Heart left ventricle (tissue), 13 donors: ENCODE measurements at regions not wholly inside any gene's neighbourhood (a gene's known extent, or its start where the extent isn't known, plus 50 kb on each side); places are given as distances from the start of the nearest gene placed in this dataset.

Source experiments
- POLR2A ChIP-seq, 2 donors: fragments of 450-650 bp; IDR thresholded peaks; one replicate each; pipeline ENCODE4 v1.6.1; 2017; ENCODE audit warnings: antibody characterized with exemption in 2 of 2, mild to moderate bottlenecking in 2 of 2, moderate library complexity in 2 of 2
- TF ChIP-seq, protein P1 (sequence below), 12 donors: fragments of 200-600 bp; sonication (generic) in 4 of 12; IDR thresholded peaks; one replicate each; pipeline versions ENCODE4 v1.5.0 to v1.8.0; 2018 to 2022; ENCODE audit warnings: antibody characterized with exemption in 12 of 12, mild to moderate bottlenecking in 5 of 12
- donor health status: ischemic (EF 13 %, LVEDD 7.1; RV severe dilation, severe dysfunction).
- donor health status: DM: no; HTN: yes; CAD: no.
- donor health status: DM: no; HTN: no; CAD: no.
- donor health status: ischemic (EF 25% LVEDD 6.9; RV normal size, moderate dysfunction).
- donor health status: ischemic (EF 25% LVEDD 5.7; RV mildly dilated, moderate dysfunction).
- donor health status: ischemic (EF 35%, LVEDD 5.7; RV mildly dilated, moderate dysfunction).
- donor health status: nonischemic (EF 11% LVEDD 7.7; RV severe dilation, severe dysfunction).
- donor health status: DM: yes; HTN: yes; CAD: no.
- donor health status: PGD.
- donor health status: ischemic (EF 29% LVEDD 5.4; RV normal size, mild dysfunction).
- donor health status: nonischemic (EF 23%, LVEDD 6.1; RV moderate dilation, normal function).

DNA sequence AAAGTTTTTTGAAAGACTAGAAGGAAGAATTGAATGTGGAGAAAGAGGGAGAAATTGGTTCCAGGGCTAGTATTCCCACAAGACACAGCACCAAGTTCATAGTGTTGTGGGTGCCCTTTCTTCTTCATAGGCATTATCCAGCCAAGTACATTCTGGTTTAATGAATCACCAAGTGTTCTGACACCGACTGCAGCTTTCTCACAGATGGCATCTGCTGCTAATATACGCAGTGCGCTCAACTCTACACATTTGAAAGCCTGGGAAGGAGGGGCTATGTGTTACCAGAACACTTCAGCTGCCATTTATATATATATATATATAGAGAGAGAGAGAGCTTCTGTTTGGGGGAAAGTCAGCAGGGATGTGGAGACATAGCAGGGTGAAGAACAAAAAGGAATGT is 1168.4 kb downstream of the GATA3 start:
- TF ChIP-seq POLR2A (IDR thresholded peaks at IDR 0.05): no peak
- TF ChIP-seq, protein P1, sequence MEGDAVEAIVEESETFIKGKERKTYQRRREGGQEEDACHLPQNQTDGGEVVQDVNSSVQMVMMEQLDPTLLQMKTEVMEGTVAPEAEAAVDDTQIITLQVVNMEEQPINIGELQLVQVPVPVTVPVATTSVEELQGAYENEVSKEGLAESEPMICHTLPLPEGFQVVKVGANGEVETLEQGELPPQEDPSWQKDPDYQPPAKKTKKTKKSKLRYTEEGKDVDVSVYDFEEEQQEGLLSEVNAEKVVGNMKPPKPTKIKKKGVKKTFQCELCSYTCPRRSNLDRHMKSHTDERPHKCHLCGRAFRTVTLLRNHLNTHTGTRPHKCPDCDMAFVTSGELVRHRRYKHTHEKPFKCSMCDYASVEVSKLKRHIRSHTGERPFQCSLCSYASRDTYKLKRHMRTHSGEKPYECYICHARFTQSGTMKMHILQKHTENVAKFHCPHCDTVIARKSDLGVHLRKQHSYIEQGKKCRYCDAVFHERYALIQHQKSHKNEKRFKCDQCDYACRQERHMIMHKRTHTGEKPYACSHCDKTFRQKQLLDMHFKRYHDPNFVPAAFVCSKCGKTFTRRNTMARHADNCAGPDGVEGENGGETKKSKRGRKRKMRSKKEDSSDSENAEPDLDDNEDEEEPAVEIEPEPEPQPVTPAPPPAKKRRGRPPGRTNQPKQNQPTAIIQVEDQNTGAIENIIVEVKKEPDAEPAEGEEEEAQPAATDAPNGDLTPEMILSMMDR (IDR thresholded peaks at IDR 0.05): no peak
